Liver (tissue), 3 donors: ENCODE measurements at regions not wholly inside any gene's neighbourhood (a gene's known extent, or its start where the extent isn't known, plus 50 kb on each side); places are given as distances from the start of the nearest gene placed in this dataset.

Experiments
- EGR1 ChIP-seq, 2 donors: IDR thresholded peaks; 2 replicates each; pipeline ENCODE4 v1.6.1; 2016 to 2018; ENCODE audit warnings: antibody characterized with exemption in 2 of 2, low read depth in 2 of 2
- FOXA1 ChIP-seq: IDR thresholded peaks from 2 replicates; pipeline ENCODE4 v1.6.1; 2016; ENCODE audit warnings: antibody characterized with exemption
- GABPA ChIP-seq, 2 donors: IDR thresholded peaks in 1 of 2; conservative IDR thresholded peaks in 1 of 2; 2 replicates each; pipeline ENCODE4 v1.6.1; 2016; ENCODE audit warnings: antibody characterized with exemption in 2 of 2, mild to moderate bottlenecking in 1 of 2, moderate library complexity in 1 of 2
- HNF4A ChIP-seq, 2 donors: conservative IDR thresholded peaks; 2 replicates each; pipeline ENCODE4 v1.6.1; 2016; ENCODE audit warnings: antibody characterized with exemption in 2 of 2, mild to moderate bottlenecking in 2 of 2
- JUND ChIP-seq, 2 donors: IDR thresholded peaks; 2 replicates each; pipeline ENCODE4 v1.6.1; 2016; ENCODE audit warnings: antibody characterized with exemption in 2 of 2
- NR2F2 ChIP-seq: IDR thresholded peaks from 2 replicates; pipeline ENCODE4 v1.6.1; 2016; ENCODE audit warnings: antibody characterized with exemption
- RAD21 ChIP-seq, 2 donors: IDR thresholded peaks; 2 replicates each; pipeline ENCODE4 v1.6.1; 2016; ENCODE audit warnings: antibody characterized with exemption in 2 of 2, mild to moderate bottlenecking in 2 of 2
- REST ChIP-seq: IDR thresholded peaks from 2 replicates; pipeline ENCODE4 v1.6.1; 2016; ENCODE audit warnings: antibody characterized with exemption, mild to moderate bottlenecking
- SP1 ChIP-seq: IDR thresholded peaks from 2 replicates; pipeline ENCODE4 v1.6.1; 2018; ENCODE audit warnings: antibody characterized with exemption, mild to moderate bottlenecking
- TAF1 ChIP-seq: conservative IDR thresholded peaks from 2 replicates; pipeline ENCODE4 v1.6.1; 2016; ENCODE audit warnings: antibody characterized with exemption, mild to moderate bottlenecking
- YY1 ChIP-seq: IDR thresholded peaks from 2 replicates; pipeline ENCODE4 v1.6.1; 2016; ENCODE audit warnings: antibody characterized with exemption, mild to moderate bottlenecking
- TF ChIP-seq, protein P1 (sequence below): fragments of 150-350 bp; IDR thresholded peaks from 2 replicates; pipeline ENCODE4 v1.5.1; 2017; ENCODE audit warnings: improper control_type of control experiment, low read depth, low read length; ENCODE audit not compliant: missing input control
- TF ChIP-seq, protein P2 (sequence below): IDR thresholded peaks from 2 replicates; pipeline ENCODE4 v1.6.1; 2016; ENCODE audit warnings: antibody characterized with exemption
- donor health status: healthy.
- donor health status: healthy.

GRCh38 chr5:3852161-3852916, 256.7 kb downstream of the IRX1 start:
- TF ChIP-seq, protein P1, sequence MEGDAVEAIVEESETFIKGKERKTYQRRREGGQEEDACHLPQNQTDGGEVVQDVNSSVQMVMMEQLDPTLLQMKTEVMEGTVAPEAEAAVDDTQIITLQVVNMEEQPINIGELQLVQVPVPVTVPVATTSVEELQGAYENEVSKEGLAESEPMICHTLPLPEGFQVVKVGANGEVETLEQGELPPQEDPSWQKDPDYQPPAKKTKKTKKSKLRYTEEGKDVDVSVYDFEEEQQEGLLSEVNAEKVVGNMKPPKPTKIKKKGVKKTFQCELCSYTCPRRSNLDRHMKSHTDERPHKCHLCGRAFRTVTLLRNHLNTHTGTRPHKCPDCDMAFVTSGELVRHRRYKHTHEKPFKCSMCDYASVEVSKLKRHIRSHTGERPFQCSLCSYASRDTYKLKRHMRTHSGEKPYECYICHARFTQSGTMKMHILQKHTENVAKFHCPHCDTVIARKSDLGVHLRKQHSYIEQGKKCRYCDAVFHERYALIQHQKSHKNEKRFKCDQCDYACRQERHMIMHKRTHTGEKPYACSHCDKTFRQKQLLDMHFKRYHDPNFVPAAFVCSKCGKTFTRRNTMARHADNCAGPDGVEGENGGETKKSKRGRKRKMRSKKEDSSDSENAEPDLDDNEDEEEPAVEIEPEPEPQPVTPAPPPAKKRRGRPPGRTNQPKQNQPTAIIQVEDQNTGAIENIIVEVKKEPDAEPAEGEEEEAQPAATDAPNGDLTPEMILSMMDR: no peak
- TF ChIP-seq EGR1 (IDR thresholded peaks at IDR 0.05; ENCODE audit: low read depth in 2 of 2) (no peak), SP1 (no peak), TAF1 (no peak), JUND (IDR thresholded peaks at IDR 0.05) (no peak), GABPA (IDR thresholded peaks at IDR 0.05 in 1 of 2, conservative IDR thresholded peaks at IDR 0.05 in 1 of 2) (no peak), REST (no peak), NR2F2 (no peak), YY1 (no peak), FOXA1 (no peak), RAD21 (IDR thresholded peaks at IDR 0.05) (no peak), HNF4A (conservative IDR thresholded peaks at IDR 0.05) (no peak)
- TF ChIP-seq, protein P2, sequence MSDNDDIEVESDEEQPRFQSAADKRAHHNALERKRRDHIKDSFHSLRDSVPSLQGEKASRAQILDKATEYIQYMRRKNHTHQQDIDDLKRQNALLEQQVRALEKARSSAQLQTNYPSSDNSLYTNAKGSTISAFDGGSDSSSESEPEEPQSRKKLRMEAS: no peak
